ENCODE measurements at regions not wholly inside any gene's neighbourhood (a gene's known extent, or its start where the extent isn't known, plus 50 kb on each side); places are given as distances from the start of the nearest gene placed in this dataset.

- Mint-ChIP-seq H3K27ac (no peak overlapping the region), H3K9me3 (ENCODE audit: low read depth) (peaks cover 2% of the 10 kb centered on the region), H3K27me3 (no peaks in the 10 kb centered on the region), H3K36me3 (no peaks in the 10 kb centered on the region), H3K4me1 (no peaks in the 10 kb centered on the region), H3K4me3 (no peak overlapping the region)
- CTCF ChIA-PET = no interaction called here
- DNase-seq = no peak
- no peak for ATAC-seq
Observed at GRCh38 chr2:142684667-142685066, 192.8 kb upstream of the KYNU start.

- CTCF ChIA-PET = no interaction called here
- no peak overlapping the region for H3K27ac Mint-ChIP-seq
- no peaks in the 10 kb centered on the region for H3K36me3 Mint-ChIP-seq
Observed at GRCh38 chr2:142682528-142682927, 194.9 kb upstream of the KYNU start.

GRCh38 chr2:142681952-142682351, 195.5 kb upstream of the KYNU start:
- H3K4me1 Mint-ChIP-seq = no peaks in the 10 kb centered on the region
- no peak for DNase-seq
- H3K27ac Mint-ChIP-seq = no peak overlapping the region
- CTCF ChIA-PET = no interaction called here
- H3K27me3 Mint-ChIP-seq = no peaks in the 10 kb centered on the region
- H3K4me3 Mint-ChIP-seq = no peak overlapping the region
- no peaks in the 10 kb centered on the region for H3K36me3 Mint-ChIP-seq
- ATAC-seq = no peak
- H3K9me3 Mint-ChIP-seq (ENCODE audit: low read depth) = peaks cover 2% of the 10 kb centered on the region

More at GRCh38 chr2:142682528-142682927, 194.9 kb upstream of the KYNU start:
- no peak for DNase-seq
- ATAC-seq = no peak
- peaks cover 2% of the 10 kb centered on the region for H3K9me3 Mint-ChIP-seq (ENCODE audit: low read depth)
- H3K4me3 Mint-ChIP-seq = no peak overlapping the region
- H3K4me1 Mint-ChIP-seq = no peaks in the 10 kb centered on the region
- no peaks in the 10 kb centered on the region for H3K27me3 Mint-ChIP-seq

GRCh38 chr2:142678164-142678563, 199.3 kb upstream of the KYNU start:
- Mint-ChIP-seq H3K9me3 (ENCODE audit: low read depth) (peaks cover 4% of the 10 kb centered on the region), H3K27ac (no peak overlapping the region), H3K4me1 (no peaks in the 10 kb centered on the region), H3K4me3 (no peak overlapping the region), H3K27me3 (no peaks in the 10 kb centered on the region), H3K36me3 (no peaks in the 10 kb centered on the region)
- DNase-seq (no peak), ATAC-seq (no peak)
- CTCF ChIA-PET = no interaction called here

GRCh38 chr2:142675398-142675797, 202.1 kb upstream of the KYNU start:
- CTCF ChIA-PET = no interaction called here
- ATAC-seq (no peak), DNase-seq (no peak)
- Mint-ChIP-seq H3K27ac (no peak overlapping the region), H3K27me3 (no peaks in the 10 kb centered on the region), H3K4me1 (no peaks in the 10 kb centered on the region), H3K4me3 (no peak overlapping the region), H3K36me3 (no peaks in the 10 kb centered on the region), H3K9me3 (ENCODE audit: low read depth) (peaks cover 2% of the 10 kb centered on the region)

- ATAC-seq = no peak
- H3K4me1 Mint-ChIP-seq = no peaks in the 10 kb centered on the region
- CTCF ChIA-PET = no interaction called here
Observed at GRCh38 chr2:142673836-142674235, 203.6 kb upstream of the KYNU start.

GRCh38 chr2:142672698-142673097, 204.8 kb upstream of the KYNU start:
- no peak overlapping the region for H3K4me3 Mint-ChIP-seq

More at GRCh38 chr2:142673836-142674235, 203.6 kb upstream of the KYNU start:
- no peaks in the 10 kb centered on the region for H3K36me3 Mint-ChIP-seq
- H3K4me3 Mint-ChIP-seq = no peak overlapping the region
- no peak overlapping the region for H3K27ac Mint-ChIP-seq
- no peaks in the 10 kb centered on the region for H3K27me3 Mint-ChIP-seq
- DNase-seq = no peak
- H3K9me3 Mint-ChIP-seq (ENCODE audit: low read depth) = peaks cover 2% of the 10 kb centered on the region

GRCh38 chr2:142670362-142670761, 207.1 kb upstream of the KYNU start:
- no peak overlapping the region for H3K4me3 Mint-ChIP-seq
- DNase-seq (no peak), ATAC-seq (no peak)
- no peaks in the 10 kb centered on the region for H3K27me3 Mint-ChIP-seq
- no peak overlapping the region for H3K27ac Mint-ChIP-seq
- CTCF ChIA-PET = no interaction called here
- H3K9me3 Mint-ChIP-seq (ENCODE audit: low read depth) = peaks cover 2% of the 10 kb centered on the region
- H3K4me1 Mint-ChIP-seq = no peaks in the 10 kb centered on the region
- no peaks in the 10 kb centered on the region for H3K36me3 Mint-ChIP-seq

More at GRCh38 chr2:142672698-142673097, 204.8 kb upstream of the KYNU start:
- Mint-ChIP-seq H3K4me1 (no peaks in the 10 kb centered on the region), H3K27ac (no peak overlapping the region), H3K36me3 (no peaks in the 10 kb centered on the region), H3K27me3 (no peaks in the 10 kb centered on the region), H3K9me3 (ENCODE audit: low read depth) (peaks cover 2% of the 10 kb centered on the region)
- DNase-seq (no peak), ATAC-seq (no peak)
- CTCF ChIA-PET = no interaction called here

- H3K36me3 Mint-ChIP-seq = no peaks in the 10 kb centered on the region
- DNase-seq (no peak), ATAC-seq (no peak)
- H3K27me3 Mint-ChIP-seq = no peaks in the 10 kb centered on the region
- H3K4me3 Mint-ChIP-seq = no peak overlapping the region
- CTCF ChIA-PET = no interaction called here
- no peak overlapping the region for H3K27ac Mint-ChIP-seq
- no peaks in the 10 kb centered on the region for H3K4me1 Mint-ChIP-seq
- no peaks in the 10 kb centered on the region for H3K9me3 Mint-ChIP-seq (ENCODE audit: low read depth)
Observed at GRCh38 chr2:142668420-142668819, 209.0 kb upstream of the KYNU start.

GRCh38 chr2:142665241-142665640, 212.2 kb upstream of the KYNU start:
- DNase-seq = no peak
- no peak for ATAC-seq
- no peaks in the 10 kb centered on the region for H3K36me3 Mint-ChIP-seq
- H3K27me3 Mint-ChIP-seq = no peaks in the 10 kb centered on the region
- CTCF ChIA-PET = no interaction called here
- H3K9me3 Mint-ChIP-seq (ENCODE audit: low read depth) = no peaks in the 10 kb centered on the region
- H3K27ac Mint-ChIP-seq = no peak overlapping the region
- no peaks in the 10 kb centered on the region for H3K4me1 Mint-ChIP-seq
- no peak overlapping the region for H3K4me3 Mint-ChIP-seq

GRCh38 chr2:142650601-142651000, 226.9 kb upstream of the KYNU start:
- ATAC-seq (no peak), DNase-seq (no peak)
- no peaks in the 10 kb centered on the region for H3K4me1 Mint-ChIP-seq
- H3K9me3 Mint-ChIP-seq (ENCODE audit: low read depth) = peaks cover 5% of the 10 kb centered on the region
- CTCF ChIA-PET = no interaction called here
- no peaks in the 10 kb centered on the region for H3K27me3 Mint-ChIP-seq
- no peaks in the 10 kb centered on the region for H3K36me3 Mint-ChIP-seq
- H3K4me3 Mint-ChIP-seq = no peak overlapping the region
- H3K27ac Mint-ChIP-seq = no peak overlapping the region

- no peak overlapping the region for H3K4me3 Mint-ChIP-seq
Observed at GRCh38 chr2:142649581-142649980, 227.9 kb upstream of the KYNU start.

GRCh38 chr2:142642650-142643049, 234.8 kb upstream of the KYNU start:
- Mint-ChIP-seq H3K27me3 (no peaks in the 10 kb centered on the region), H3K27ac (no peak overlapping the region), H3K4me1 (no peaks in the 10 kb centered on the region), H3K9me3 (ENCODE audit: low read depth) (peaks cover 11% of the 10 kb centered on the region), H3K4me3 (no peak overlapping the region), H3K36me3 (no peaks in the 10 kb centered on the region)
- DNase-seq (no peak), ATAC-seq (no peak)
- CTCF ChIA-PET = no interaction called here

More at GRCh38 chr2:142649581-142649980, 227.9 kb upstream of the KYNU start:
- H3K27ac Mint-ChIP-seq = no peak overlapping the region
- ATAC-seq (no peak), DNase-seq (no peak)
- peaks cover 8% of the 10 kb centered on the region for H3K9me3 Mint-ChIP-seq (ENCODE audit: low read depth)
- H3K36me3 Mint-ChIP-seq = no peaks in the 10 kb centered on the region
- H3K27me3 Mint-ChIP-seq = no peaks in the 10 kb centered on the region
- CTCF ChIA-PET = no interaction called here
- H3K4me1 Mint-ChIP-seq = no peaks in the 10 kb centered on the region

GRCh38 chr2:142629193-142629592, 248.3 kb upstream of the KYNU start:
- H3K27ac Mint-ChIP-seq = no peak overlapping the region
- no peak for ATAC-seq
- CTCF ChIA-PET = no interaction called here
- H3K27me3 Mint-ChIP-seq = no peaks in the 10 kb centered on the region
- peaks cover 4% of the 10 kb centered on the region for H3K9me3 Mint-ChIP-seq (ENCODE audit: low read depth)
- no peaks in the 10 kb centered on the region for H3K4me1 Mint-ChIP-seq
- DNase-seq = no peak
- no peaks in the 10 kb centered on the region for H3K36me3 Mint-ChIP-seq
- no peak overlapping the region for H3K4me3 Mint-ChIP-seq

GRCh38 chr2:142621287-142621686, 256.2 kb upstream of the KYNU start:
- ATAC-seq (no peak), DNase-seq (no peak)
- no peak overlapping the region for H3K4me3 Mint-ChIP-seq
- CTCF ChIA-PET = no interaction called here
- H3K4me1 Mint-ChIP-seq = no peaks in the 10 kb centered on the region
- no peaks in the 10 kb centered on the region for H3K27me3 Mint-ChIP-seq
- H3K9me3 Mint-ChIP-seq (ENCODE audit: low read depth) = no peaks in the 10 kb centered on the region
- no peaks in the 10 kb centered on the region for H3K36me3 Mint-ChIP-seq
- no peak overlapping the region for H3K27ac Mint-ChIP-seq

Measured in activated CD8-positive, alpha-beta memory T cell treated with anti-CD3 and anti-CD28 coated beads, Interleukin-2, amount 10 ng/mL, durations not matched to agents 7 days and 5 days (primary cell).